HG02981 (cell line): ENCODE measurements at regions not wholly inside any gene's neighbourhood (a gene's known extent, or its start where the extent isn't known, plus 50 kb on each side); places are given as distances from the start of the nearest gene placed in this dataset.
"Not testable (repeated sequence)": the region's sequence is repeated elsewhere in the genome, so short reads cannot be mapped to it uniquely, and the experiment has no call there.

ENCODE experiments used
- ATAC-seq: cut with Tn5 transposase; IDR thresholded peaks from one replicate; pipeline ENCODE4 v1.9.1; 2021; ENCODE audit warnings: mild to moderate bottlenecking, moderate library complexity; ENCODE audit not compliant: unreplicated experiment

DNA sequence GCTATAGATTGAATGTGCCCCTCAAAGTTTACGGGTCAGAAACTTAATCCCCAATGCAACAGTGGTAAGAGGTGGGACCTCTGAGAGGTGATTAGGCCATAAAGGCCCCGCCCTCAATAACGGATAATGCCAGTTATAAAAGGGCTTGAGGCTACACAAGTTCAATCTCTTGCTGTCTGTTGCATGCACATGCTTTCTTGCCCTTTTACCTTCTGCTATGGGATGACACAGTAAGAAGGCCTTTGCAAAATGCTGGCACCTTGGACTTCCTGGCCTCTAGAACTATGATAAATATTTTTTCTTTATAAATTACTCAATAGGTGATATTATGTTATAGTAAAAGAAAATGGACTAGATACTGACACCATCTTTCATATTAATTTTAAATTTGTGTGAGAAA is 806.1 kb downstream of the TENT5A start:
- ATAC-seq = no peak

DNA sequence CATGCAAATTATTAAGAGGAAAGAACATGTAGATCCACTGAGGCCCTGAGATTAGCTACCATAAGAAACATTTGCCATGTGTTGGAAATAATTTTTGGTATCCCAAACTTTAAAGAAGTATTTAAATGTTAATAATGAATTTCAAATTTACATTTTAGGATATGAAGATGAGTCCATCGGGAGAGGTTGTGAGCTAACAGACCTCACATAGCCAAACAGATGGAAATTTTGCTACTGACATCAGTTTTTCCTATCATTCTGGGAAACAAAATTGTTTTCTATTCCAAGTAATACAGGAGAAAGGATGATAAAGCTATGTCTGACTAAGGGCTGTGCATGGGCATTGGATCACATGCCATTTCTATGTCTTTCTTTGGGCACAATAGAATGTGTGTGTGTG is 809.6 kb downstream of the TENT5A start:
- ATAC-seq = no peak

GRCh38 chr6:80940976-80941375 is 811.5 kb downstream of the TENT5A start:
- no peak for ATAC-seq

GRCh38 chr6:80940571-80940970 is 811.9 kb downstream of the TENT5A start:
- no peak for ATAC-seq

DNA sequence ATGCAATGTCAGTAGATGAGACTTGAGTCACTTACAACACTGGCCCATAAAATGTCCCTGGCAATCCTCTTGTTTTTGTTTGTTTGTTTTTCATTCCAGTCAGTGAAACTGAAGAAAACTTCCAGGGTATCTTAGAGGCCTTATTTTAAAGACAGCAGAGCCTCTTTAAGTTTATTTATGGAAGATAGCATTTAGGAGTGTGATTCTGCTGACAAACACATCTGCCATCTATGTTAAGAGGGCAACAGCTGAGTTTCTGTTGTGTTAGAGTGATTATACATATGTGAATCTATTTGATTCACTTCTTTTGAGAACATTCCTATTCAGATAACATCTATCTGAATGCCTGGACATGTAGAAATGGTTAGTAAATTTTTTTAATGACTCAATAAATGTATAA is 812.6 kb downstream of the TENT5A start:
- no peak for ATAC-seq

GRCh38 chr6:80939480-80939879 is 813.0 kb downstream of the TENT5A start:
- no peak for ATAC-seq

DNA sequence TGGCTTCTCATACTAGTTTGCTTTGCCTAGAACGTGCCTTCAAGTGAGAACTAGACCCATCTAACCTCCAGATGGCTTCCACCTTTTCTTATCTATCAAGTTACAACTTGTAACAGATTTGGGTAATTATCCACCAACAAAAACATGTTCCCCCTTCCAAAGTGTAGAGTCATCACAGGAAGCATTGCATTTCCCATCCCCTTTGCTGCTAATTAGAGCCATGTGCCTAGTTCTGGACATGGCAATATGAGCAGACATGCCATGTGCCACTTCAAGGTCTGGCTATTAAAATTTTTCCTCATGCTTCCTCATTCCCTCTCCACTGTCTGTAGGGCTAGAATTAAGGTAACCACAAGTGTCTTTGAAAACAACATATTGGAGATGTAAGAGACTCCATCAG is 814.4 kb downstream of the TENT5A start:
- no peak for ATAC-seq

GRCh38 chr6:80932359-80932758 is 820.1 kb downstream of the TENT5A start:
- ATAC-seq = no peak

DNA sequence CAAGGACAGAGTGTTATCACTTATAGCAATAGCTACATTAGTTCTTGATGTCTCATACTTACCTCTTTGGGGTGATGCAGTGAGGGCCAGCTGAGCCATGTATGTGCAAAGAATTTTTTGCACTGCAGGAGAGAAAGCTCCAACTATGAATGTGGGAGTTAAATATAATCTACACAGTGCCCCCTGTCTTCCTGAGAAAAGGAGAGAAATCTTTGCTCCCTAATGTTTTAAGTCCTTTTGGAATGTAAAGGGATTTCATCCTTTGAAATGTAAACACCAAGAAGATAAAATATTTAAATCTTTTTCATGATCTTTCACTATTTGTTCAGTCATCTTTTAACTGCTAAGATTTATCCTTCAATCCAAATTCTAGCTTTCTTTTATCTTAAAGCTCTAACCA is 822.1 kb downstream of the TENT5A start:
- no peak for ATAC-seq

DNA sequence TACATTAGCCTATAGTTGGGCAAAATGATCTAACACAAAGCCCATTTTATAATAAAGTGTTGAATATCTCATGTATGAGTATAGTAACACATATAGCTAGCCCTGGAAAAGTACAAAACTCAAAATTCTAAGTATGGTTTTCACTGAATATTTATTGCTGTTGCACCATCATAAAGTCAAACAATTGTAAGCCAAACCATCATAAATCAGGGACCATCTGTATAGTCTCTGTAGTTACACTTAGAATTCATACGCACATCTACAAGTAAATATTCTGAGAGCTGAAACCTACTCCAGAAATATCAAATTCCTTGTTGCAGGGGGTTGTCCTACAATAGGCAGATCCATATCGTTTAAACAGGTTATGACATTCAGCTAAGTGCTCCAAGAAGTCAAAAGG is 817.3 kb downstream of the BCKDHB start:
- ATAC-seq = no peak

GRCh38 chr6:80922916-80923455 is 816.5 kb downstream of the BCKDHB start:
- ATAC-seq = no peak

DNA sequence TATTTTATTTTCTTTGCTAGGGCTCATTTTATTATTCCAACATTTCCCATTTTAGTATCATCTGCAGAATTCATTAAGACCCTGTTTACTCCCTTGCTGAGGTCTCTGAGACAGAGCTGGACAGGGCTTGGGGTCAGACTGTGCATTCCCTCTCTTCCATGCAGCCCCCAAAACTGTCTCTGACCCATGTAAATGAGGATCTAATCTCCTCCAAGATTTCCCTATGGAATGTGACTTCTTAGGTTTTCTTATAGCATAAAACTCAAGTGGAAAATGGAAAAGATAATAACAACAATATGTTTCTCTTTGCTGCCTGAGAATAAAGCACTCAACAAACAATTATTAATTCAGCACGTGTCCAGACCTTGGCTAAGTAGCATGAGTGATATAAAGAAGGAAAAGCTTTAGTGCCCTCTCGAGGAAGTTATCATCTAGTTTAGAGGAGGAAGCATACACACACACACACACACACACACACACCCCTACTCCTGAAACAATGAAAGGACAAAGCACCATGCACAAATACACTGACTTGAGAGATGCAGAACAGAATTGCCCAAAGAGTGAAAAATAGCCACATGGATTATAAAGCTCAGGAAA is 815.5 kb downstream of the BCKDHB start:
- ATAC-seq = no peak

- ATAC-seq = no peak
These were observed 801.4 kb downstream of the BCKDHB start for GRCh38 chr6:80907831-80908230.

- no peak for ATAC-seq
These were observed 797.2 kb downstream of the BCKDHB start for GRCh38 chr6:80903711-80904110.

GRCh38 chr6:80886475-80886874 is 780.0 kb downstream of the BCKDHB start:
- ATAC-seq = peak; percentile 79

GRCh38 chr6:80872951-80873308 is 766.5 kb downstream of the BCKDHB start:
- no peak for ATAC-seq

DNA sequence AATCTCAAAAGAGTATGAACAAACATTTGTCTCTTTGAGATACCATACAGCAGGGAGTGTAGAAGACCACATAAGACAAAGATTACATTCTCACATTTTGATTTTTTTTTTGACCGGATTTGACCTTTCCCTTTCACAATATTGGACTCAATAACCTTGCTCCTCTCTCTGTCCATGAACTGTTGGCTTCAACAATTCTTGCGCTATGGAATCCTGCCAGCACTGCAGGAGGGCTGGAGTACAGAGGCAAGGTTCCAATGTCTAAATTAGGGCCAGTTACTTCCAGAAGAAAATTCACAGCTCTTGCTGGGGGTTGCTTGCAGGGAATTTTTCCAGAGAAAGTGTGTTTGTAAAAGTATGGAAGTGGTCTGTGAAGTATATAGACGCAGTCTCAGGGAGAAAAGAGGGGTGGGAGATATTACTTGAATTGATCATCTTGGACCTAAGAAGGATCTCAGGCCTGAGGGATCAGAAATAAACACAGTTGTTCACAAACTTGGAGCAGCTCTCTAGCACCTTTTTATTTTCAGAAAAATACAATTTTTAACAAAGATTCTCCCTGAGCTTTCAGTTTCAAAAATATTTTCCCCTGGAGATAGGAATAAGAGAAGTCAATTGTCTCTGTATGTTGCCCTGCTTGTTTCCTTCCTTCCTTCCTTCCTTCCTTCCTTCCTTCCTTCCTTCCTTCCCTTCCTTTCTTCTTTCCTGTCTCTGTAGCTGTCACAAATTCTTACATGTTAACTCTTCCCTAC is 765.9 kb downstream of the BCKDHB start:
- no peak for ATAC-seq

DNA sequence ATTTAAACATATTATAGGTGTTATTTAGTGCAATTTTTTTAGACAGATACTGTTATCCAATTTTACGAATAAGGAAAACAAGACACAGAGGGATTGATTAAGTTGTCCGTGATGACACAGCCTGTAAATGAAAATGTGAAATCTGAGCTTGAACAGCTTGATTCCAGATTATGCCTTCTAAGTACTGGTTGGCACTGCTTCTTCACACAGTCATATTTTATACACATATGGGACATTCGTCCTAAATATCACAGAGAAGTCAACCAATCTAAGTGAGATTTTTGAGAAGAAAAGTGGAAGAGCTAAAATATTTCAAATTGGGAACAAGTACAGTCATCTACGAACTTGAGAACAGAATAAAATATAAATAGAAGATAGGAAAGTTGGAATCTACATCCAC is 756.3 kb downstream of the BCKDHB start:
- no peak for ATAC-seq

DNA sequence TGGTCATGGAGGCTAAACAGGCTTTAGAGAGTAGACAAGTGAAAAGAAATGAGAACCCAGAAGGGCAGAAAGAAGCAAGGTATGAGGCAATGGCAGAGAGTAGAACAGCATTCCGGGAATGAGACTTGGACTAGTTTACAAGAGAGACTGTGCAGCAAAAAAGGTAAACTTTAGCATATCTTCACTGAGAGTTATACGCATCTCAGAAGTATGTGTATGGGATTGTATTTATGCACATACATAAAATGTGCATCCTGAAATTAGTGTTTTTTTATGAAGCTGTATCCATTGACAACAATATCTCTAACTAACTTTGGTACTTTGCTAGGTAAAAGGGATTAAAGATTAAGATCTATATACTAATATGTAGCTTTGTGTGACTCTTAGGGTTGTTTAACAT is 753.6 kb downstream of the BCKDHB start:
- ATAC-seq = no peak

GRCh38 chr6:80847973-80848372 is 741.5 kb downstream of the BCKDHB start:
- ATAC-seq = not testable (repeated sequence)

- ATAC-seq = no peak
These were observed 725.9 kb downstream of the BCKDHB start for GRCh38 chr6:80832337-80832736.

- no peak for ATAC-seq
These were observed 686.9 kb downstream of the BCKDHB start for GRCh38 chr6:80793411-80793810.

- no peak for ATAC-seq
These were observed 685.7 kb downstream of the BCKDHB start for GRCh38 chr6:80792151-80792550.
